Fibroblast of pulmonary artery (primary cell): ENCODE measurements at regions not wholly inside any gene's neighbourhood (a gene's known extent, or its start where the extent isn't known, plus 50 kb on each side); places are given as distances from the start of the nearest gene placed in this dataset.

Source experiments
- DNase-seq: peaks from one replicate; pipeline ENCODE4 v3.0.0-alpha.2; 2010; ENCODE audit warnings: low read depth
- H3K4me3 ChIP-seq: replicated peaks from 2 replicates; pipeline ENCODE4 v1.5.1; 2011; ENCODE audit warnings: low read depth, mild to moderate bottlenecking, control low read depth, low read length, moderate library complexity
- CTCF ChIP-seq: IDR thresholded peaks from 2 replicates; pipeline ENCODE4 v1.5.1; 2011; ENCODE audit warnings: mild to moderate bottlenecking, control low read depth, low read length, inconsistent platforms; ENCODE audit errors: missing control alignments

DNA sequence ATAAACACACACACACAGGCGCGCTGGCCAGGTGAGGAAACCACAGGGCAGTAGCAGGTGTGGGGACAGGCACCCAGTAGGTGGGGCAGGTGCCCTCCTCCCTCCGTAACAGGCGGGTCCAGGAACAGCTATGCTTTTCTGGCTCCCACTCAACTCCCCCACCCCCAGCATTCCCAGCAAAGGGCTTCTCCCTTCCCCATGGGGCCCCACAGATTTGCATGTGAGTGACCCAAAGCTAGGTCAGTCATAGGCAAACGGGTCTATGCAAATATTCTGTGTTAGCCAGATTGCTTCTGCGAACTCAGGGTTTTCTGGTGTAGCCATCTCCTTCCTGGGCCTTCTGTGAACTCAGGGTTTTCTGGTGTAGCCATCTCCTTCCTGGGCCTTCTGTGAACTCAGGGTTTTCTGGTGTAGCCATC lies 114.2 kb downstream of the SIK1 start:
- no peak for DNase-seq
- H3K4me3 ChIP-seq, result no peak overlapping the region
- no peak for TF ChIP-seq CTCF

- H3K4me3 ChIP-seq, result no peak overlapping the region
- DNase-seq, result no peak
- no peak for TF ChIP-seq CTCF
Measured at GRCh38 chr21:43312011-43312410, 114.9 kb downstream of the SIK1 start.

DNA sequence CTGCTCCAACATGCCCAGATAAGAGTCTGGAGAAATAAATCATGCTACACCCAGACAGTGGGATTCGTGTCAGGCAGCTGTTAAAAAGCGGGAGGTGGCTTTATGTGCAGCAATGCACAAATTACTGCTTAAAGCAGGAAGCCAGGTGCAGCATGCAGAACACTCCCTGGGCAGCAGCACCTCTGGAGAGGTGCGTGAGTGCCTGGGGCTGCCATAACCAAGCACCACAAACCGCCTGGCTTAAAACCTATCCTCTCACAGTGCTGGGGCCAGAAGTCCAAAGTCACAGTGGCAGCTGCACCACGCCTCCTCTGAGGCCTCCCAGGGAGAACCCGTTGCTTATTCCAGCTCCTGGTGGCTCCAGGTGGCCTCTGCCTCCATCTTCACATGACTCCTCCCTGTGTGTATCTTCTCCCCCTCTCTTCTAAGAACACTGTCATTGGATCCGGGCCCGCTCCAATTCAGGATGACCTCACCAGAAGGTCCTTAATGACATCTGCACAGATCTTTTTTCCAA lies 115.6 kb downstream of the SIK1 start:
- TF ChIP-seq CTCF, result no peak
- H3K4me3 ChIP-seq, result no peak overlapping the region
- no peak for DNase-seq

- no peak for DNase-seq
- TF ChIP-seq CTCF, result no peak
- H3K4me3 ChIP-seq, result no peak overlapping the region
Measured at GRCh38 chr21:43308815-43309283, 118.1 kb downstream of the SIK1 start.

DNA sequence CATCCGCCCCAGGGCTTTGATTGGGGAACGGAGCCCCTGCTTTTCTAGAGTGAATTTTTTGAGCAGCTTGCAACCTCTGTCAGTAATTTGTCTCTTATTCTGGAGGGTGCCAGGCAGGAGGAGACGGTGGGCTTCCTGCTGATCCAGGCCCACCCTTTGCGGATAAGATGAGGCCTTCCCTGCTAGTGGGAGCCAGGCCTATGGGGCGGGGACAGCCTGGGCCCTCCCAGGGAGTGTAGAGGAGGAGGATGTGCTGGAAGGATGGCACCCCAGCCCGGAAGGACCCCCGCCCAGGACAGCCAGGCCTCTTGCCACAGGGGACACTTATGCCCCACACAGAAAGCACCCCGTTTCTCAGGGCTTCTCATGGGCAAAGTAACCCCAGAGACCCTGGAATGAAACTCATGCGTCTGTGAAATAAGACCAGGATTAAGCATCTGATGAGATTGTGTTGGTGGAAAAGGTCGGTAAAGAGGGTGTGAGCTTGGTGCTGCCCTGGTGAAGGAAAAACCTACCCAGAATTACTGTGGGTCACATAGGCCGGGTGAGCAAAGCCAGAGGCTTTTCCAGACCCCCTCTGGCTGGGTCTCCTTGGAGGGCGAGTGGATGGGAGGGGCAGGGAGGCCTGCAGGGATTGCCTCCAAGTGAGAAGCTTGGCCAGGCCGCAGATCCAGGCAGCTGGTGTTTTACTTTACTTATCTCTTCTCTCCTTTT lies 118.7 kb downstream of the SIK1 start:
- DNase-seq, result no peak
- H3K4me3 ChIP-seq, result no peak overlapping the region
- no peak for TF ChIP-seq CTCF

DNA sequence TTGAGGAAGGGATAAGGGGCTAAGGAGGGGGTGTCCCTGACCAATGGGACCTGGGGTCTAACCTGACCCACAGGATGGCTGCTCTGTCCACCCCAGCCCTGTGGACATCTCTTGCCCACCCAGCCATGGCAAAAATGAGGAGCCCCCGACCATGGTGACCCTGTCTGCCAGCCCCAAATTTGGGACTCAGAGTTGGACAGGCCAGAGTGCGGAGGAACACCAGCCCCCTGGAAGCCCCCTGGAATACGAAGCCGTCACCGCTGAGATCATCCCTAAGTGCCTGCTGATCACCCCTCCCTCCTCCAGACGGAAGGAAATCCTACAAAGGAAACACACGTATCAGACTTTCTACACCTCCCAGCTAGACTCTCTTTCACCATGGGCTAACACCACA lies 119.3 kb downstream of the SIK1 start:
- TF ChIP-seq CTCF, result no peak

More for the DNA sequence above, 119.3 kb downstream of the SIK1 start:
- no peak overlapping the region for H3K4me3 ChIP-seq
- DNase-seq, result no peak
